ENCODE measurements at regions not wholly inside any gene's neighbourhood (a gene's known extent, or its start where the extent isn't known, plus 50 kb on each side); places are given as distances from the start of the nearest gene placed in this dataset.

GRCh38 chr11:134807997-134808396 is 396.0 kb upstream of the B3GAT1 start:
- Histone ChIP-seq H3K4me1 (peaks cover under 1% of the 10 kb centered on the region), H2AFZ (replicated peaks) (no peak overlapping the region)

GRCh38 chr11:134802598-134802997 is 390.6 kb upstream of the B3GAT1 start:
- Mint-ChIP-seq H3K36me3 (no peaks in the 10 kb centered on the region), H3K4me1 (peaks cover 48% of the 10 kb centered on the region), H3K9me3 (no peaks in the 10 kb centered on the region), H3K27me3 (ENCODE audit: insufficient read depth, low read depth) (peaks cover 7% of the 10 kb centered on the region), H3K27ac (peak overlapping the region; percentile 92), H3K4me3 (peak overlapping the region; percentile 6)
- Histone ChIP-seq H3K27me3 (no peaks in the 10 kb centered on the region), H3F3A (ENCODE audit: low read depth) (peaks cover 13% of the 10 kb centered on the region), H2AFZ (replicated peaks) (no peak overlapping the region), H3K9me3 (ENCODE audit: low read depth) (no peaks in the 10 kb centered on the region), H3K4me3 (no peak overlapping the region), H3K4me1 (peaks cover 30% of the 10 kb centered on the region), H4K20me1 (ENCODE audit: low read depth) (no peaks in the 10 kb centered on the region), H3K79me2 (ENCODE audit: low read depth) (no peaks in the 10 kb centered on the region), H3K4me2 (peak overlapping the region; percentile 65), H3K9ac (no peak overlapping the region), H3K36me3 (no peaks in the 10 kb centered on the region), H3K27ac (no peak overlapping the region)
- no peak for TF ChIP-seq EZH2 (IDR thresholded peaks at IDR 0.05)
- TF ChIP-seq EZH2phosphoT487 (IDR thresholded peaks at IDR 0.05): no peak
- TF ChIP-seq CTCF (IDR thresholded peaks at IDR 0.05): no peak
- DNase-seq (ENCODE audit: low spot score): no peak

More at GRCh38 chr11:134807997-134808396, 396.0 kb upstream of the B3GAT1 start:
- TF ChIP-seq EZH2phosphoT487 (IDR thresholded peaks at IDR 0.05): no peak
- TF ChIP-seq EZH2 (IDR thresholded peaks at IDR 0.05): no peak
- TF ChIP-seq CTCF (IDR thresholded peaks at IDR 0.05): no peak
- Histone ChIP-seq H3K4me3 (no peak overlapping the region), H3K9me3 (ENCODE audit: low read depth) (no peaks in the 10 kb centered on the region), H3K9ac (no peak overlapping the region), H3K27ac (no peak overlapping the region), H3K36me3 (no peaks in the 10 kb centered on the region), H3K4me2 (no peak overlapping the region), H4K20me1 (ENCODE audit: low read depth) (no peaks in the 10 kb centered on the region), H3K27me3 (no peaks in the 10 kb centered on the region), H3K79me2 (ENCODE audit: low read depth) (no peaks in the 10 kb centered on the region), H3F3A (ENCODE audit: low read depth) (no peaks in the 10 kb centered on the region)
- H3K36me3 Mint-ChIP-seq: no peaks in the 10 kb centered on the region
- DNase-seq (ENCODE audit: low spot score): no peak
- H3K4me3 Mint-ChIP-seq: no peak overlapping the region
- H3K9me3 Mint-ChIP-seq: no peaks in the 10 kb centered on the region
- peaks cover 2% of the 10 kb centered on the region for H3K27me3 Mint-ChIP-seq (ENCODE audit: insufficient read depth, low read depth)
- H3K27ac Mint-ChIP-seq: no peak overlapping the region
- H3K4me1 Mint-ChIP-seq: peaks cover 9% of the 10 kb centered on the region

GRCh38 chr11:134802116-134802515 is 390.1 kb upstream of the B3GAT1 start:
- DNase-seq (ENCODE audit: low spot score): peak; percentile 84
- peaks cover 7% of the 10 kb centered on the region for H3K27me3 Mint-ChIP-seq (ENCODE audit: insufficient read depth, low read depth)
- H3K4me1 Mint-ChIP-seq: peaks cover 48% of the 10 kb centered on the region
- H3K36me3 ChIP-seq: no peaks in the 10 kb centered on the region
- peak overlapping the region; percentile 92 for H3K27ac Mint-ChIP-seq
- H2AFZ ChIP-seq (replicated peaks): peak overlapping the region; percentile 70
- no peaks in the 10 kb centered on the region for H3K9me3 ChIP-seq (ENCODE audit: low read depth)
- peaks cover 13% of the 10 kb centered on the region for H3F3A ChIP-seq (ENCODE audit: low read depth)
- H3K4me3 ChIP-seq: no peak overlapping the region
- peak overlapping the region; percentile 78 for H3K4me3 Mint-ChIP-seq
- no peak overlapping the region for H3K27ac ChIP-seq
- no peaks in the 10 kb centered on the region for H3K9me3 Mint-ChIP-seq
- no peaks in the 10 kb centered on the region for H3K36me3 Mint-ChIP-seq
- no peak for TF ChIP-seq EZH2 (IDR thresholded peaks at IDR 0.05)
- TF ChIP-seq EZH2phosphoT487 (IDR thresholded peaks at IDR 0.05): no peak
- no peak for TF ChIP-seq CTCF (IDR thresholded peaks at IDR 0.05)
- H3K4me2 ChIP-seq: peak overlapping the region; percentile 65
- peaks cover 30% of the 10 kb centered on the region for H3K4me1 ChIP-seq
- H4K20me1 ChIP-seq (ENCODE audit: low read depth): no peaks in the 10 kb centered on the region
- H3K79me2 ChIP-seq (ENCODE audit: low read depth): no peaks in the 10 kb centered on the region
- no peaks in the 10 kb centered on the region for H3K27me3 ChIP-seq
- H3K9ac ChIP-seq: no peak overlapping the region
